ENCODE measurements at regions not wholly inside any gene's neighbourhood (a gene's known extent, or its start where the extent isn't known, plus 50 kb on each side); places are given as distances from the start of the nearest gene placed in this dataset.
A peak's percentile ranks its signal among the peaks of the same experiment; 100 is the strongest.
"Not testable (repeated sequence)": the region's sequence is repeated elsewhere in the genome, so short reads cannot be mapped to it uniquely, and the experiment has no call there.

- Histone ChIP-seq H3K4me3 (no peak overlapping the region), H3K4me1 (no peaks in the 10 kb centered on the region), H3K27ac (no peak overlapping the region), H3K36me3 (no peaks in the 10 kb centered on the region), H3K9me3 (replicated peaks) (no peaks in the 10 kb centered on the region), H3K27me3 (no peaks in the 10 kb centered on the region)
- no peak for DNase-seq
These were observed 1353.1 kb upstream of the ADGRL4 start for GRCh38 chr1:80359666-80360065.

- H3K27ac ChIP-seq: no peak overlapping the region
- no peak for DNase-seq
- H3K27me3 ChIP-seq: no peaks in the 10 kb centered on the region
- no peaks in the 10 kb centered on the region for H3K36me3 ChIP-seq
- no peaks in the 10 kb centered on the region for H3K4me1 ChIP-seq
- H3K9me3 ChIP-seq (replicated peaks): no peaks in the 10 kb centered on the region
- H3K4me3 ChIP-seq: no peak overlapping the region
These were observed 1342.7 kb upstream of the ADGRL4 start for GRCh38 chr1:80349218-80349617.

GRCh38 chr1:80341021-80341420 is 1334.5 kb upstream of the ADGRL4 start:
- DNase-seq: no peak
- Histone ChIP-seq H3K4me3 (no peak overlapping the region), H3K36me3 (no peaks in the 10 kb centered on the region), H3K27ac (no peak overlapping the region), H3K27me3 (no peaks in the 10 kb centered on the region), H3K9me3 (replicated peaks) (no peaks in the 10 kb centered on the region), H3K4me1 (no peaks in the 10 kb centered on the region)

GRCh38 chr1:80318108-80318507 is 1311.6 kb upstream of the ADGRL4 start:
- Histone ChIP-seq H3K27me3 (no peaks in the 10 kb centered on the region), H3K36me3 (no peaks in the 10 kb centered on the region), H3K4me3 (no peak overlapping the region), H3K4me1 (no peaks in the 10 kb centered on the region), H3K27ac (no peak overlapping the region), H3K9me3 (replicated peaks) (no peaks in the 10 kb centered on the region; the same call in 1 of the 2 replicates)
- DNase-seq: no peak

GRCh38 chr1:80310703-80311245 is 1304.2 kb upstream of the ADGRL4 start:
- Histone ChIP-seq H3K27ac (no peak overlapping the region), H3K4me1 (no peaks in the 10 kb centered on the region), H3K36me3 (no peaks in the 10 kb centered on the region), H3K4me3 (no peak overlapping the region), H3K27me3 (no peaks in the 10 kb centered on the region), H3K9me3 (replicated peaks) (no peaks in the 10 kb centered on the region)
- no peak for DNase-seq

GRCh38 chr1:80305466-80305865 is 1298.9 kb upstream of the ADGRL4 start:
- H3K4me1 ChIP-seq: no peaks in the 10 kb centered on the region
- no peaks in the 10 kb centered on the region for H3K36me3 ChIP-seq
- no peak overlapping the region for H3K4me3 ChIP-seq
- no peak overlapping the region for H3K27ac ChIP-seq
- no peaks in the 10 kb centered on the region for H3K27me3 ChIP-seq
- H3K9me3 ChIP-seq (replicated peaks): no peaks in the 10 kb centered on the region
- DNase-seq: no peak

- H3K4me3 ChIP-seq: no peak overlapping the region
- H3K4me1 ChIP-seq: no peaks in the 10 kb centered on the region
- no peak for DNase-seq
- H3K27ac ChIP-seq: no peak overlapping the region
- no peaks in the 10 kb centered on the region for H3K27me3 ChIP-seq
- no peaks in the 10 kb centered on the region for H3K36me3 ChIP-seq
- peaks cover 7% of the 10 kb centered on the region; the same call in 1 of the 2 replicates for H3K9me3 ChIP-seq (replicated peaks)
These were observed 1287.3 kb upstream of the ADGRL4 start for GRCh38 chr1:80293818-80294217.

- not testable (repeated sequence) for H3K36me3 ChIP-seq, H3K4me1 ChIP-seq, H3K27me3 ChIP-seq, H3K27ac ChIP-seq, H3K4me3 ChIP-seq
- peaks cover 14% of the 10 kb centered on the region; the same call in 1 of the 2 replicates for H3K9me3 ChIP-seq (replicated peaks)
- DNase-seq: peak in 1 of 2 experiments; percentile 6
These were observed 1282.2 kb upstream of the ADGRL4 start for GRCh38 chr1:80288750-80289149.

GRCh38 chr1:80282536-80282935 is 1276.0 kb upstream of the ADGRL4 start:
- Histone ChIP-seq H3K27me3 (no peaks in the 10 kb centered on the region), H3K4me1 (peaks cover 6% of the 10 kb centered on the region; the same call in 1 of the 2 replicates), H3K4me3 (no peak overlapping the region), H3K27ac (no peak overlapping the region), H3K36me3 (no peaks in the 10 kb centered on the region), H3K9me3 (replicated peaks) (no peaks in the 10 kb centered on the region)
- DNase-seq: no peak

GRCh38 chr1:80278936-80279335 is 1272.4 kb upstream of the ADGRL4 start:
- DNase-seq: peak; percentile 11 to 58
- Histone ChIP-seq H3K36me3 (no peaks in the 10 kb centered on the region), H3K27me3 (no peaks in the 10 kb centered on the region), H3K27ac (peak overlapping the region; percentile 25; the same call in 1 of the 2 replicates), H3K4me3 (no peak overlapping the region), H3K4me1 (peaks cover 6% of the 10 kb centered on the region; the same call in 1 of the 2 replicates), H3K9me3 (replicated peaks) (no peaks in the 10 kb centered on the region)

GRCh38 chr1:80274256-80274655 is 1267.7 kb upstream of the ADGRL4 start:
- Histone ChIP-seq H3K36me3 (no peaks in the 10 kb centered on the region), H3K4me1 (peaks cover 5% of the 10 kb centered on the region; the same call in 1 of the 2 replicates), H3K9me3 (replicated peaks) (no peaks in the 10 kb centered on the region), H3K27me3 (no peaks in the 10 kb centered on the region), H3K27ac (no peak overlapping the region), H3K4me3 (no peak overlapping the region)
- DNase-seq: no peak

- no peaks in the 10 kb centered on the region for H3K27me3 ChIP-seq
- H3K27ac ChIP-seq: no peak overlapping the region
- DNase-seq: no peak
- H3K4me1 ChIP-seq: no peaks in the 10 kb centered on the region
- no peaks in the 10 kb centered on the region for H3K9me3 ChIP-seq (replicated peaks)
- no peaks in the 10 kb centered on the region for H3K36me3 ChIP-seq
- no peak overlapping the region for H3K4me3 ChIP-seq
These were observed 1266.0 kb upstream of the ADGRL4 start for GRCh38 chr1:80272495-80272894.

GRCh38 chr1:80258659-80259058 is 1252.1 kb upstream of the ADGRL4 start:
- Histone ChIP-seq H3K4me3 (no peak overlapping the region), H3K36me3 (no peaks in the 10 kb centered on the region), H3K9me3 (replicated peaks) (0 out of 2 replicates have a peak, but pooled peaks cover 3% of the 10 kb centered on the region), H3K27me3 (no peaks in the 10 kb centered on the region), H3K4me1 (no peaks in the 10 kb centered on the region), H3K27ac (no peak overlapping the region)
- no peak for DNase-seq

GRCh38 chr1:80251591-80251990 is 1245.1 kb upstream of the ADGRL4 start:
- H3K9me3 ChIP-seq (replicated peaks): peaks cover 2% of the 10 kb centered on the region; the same call in 1 of the 2 replicates
- no peaks in the 10 kb centered on the region for H3K4me1 ChIP-seq
- H3K36me3 ChIP-seq: no peaks in the 10 kb centered on the region
- H3K4me3 ChIP-seq: no peak overlapping the region
- no peaks in the 10 kb centered on the region for H3K27me3 ChIP-seq
- no peak overlapping the region for H3K27ac ChIP-seq
- DNase-seq: no peak

- no peaks in the 10 kb centered on the region for H3K36me3 ChIP-seq
- H3K27ac ChIP-seq: no peak overlapping the region
- peaks cover 2% of the 10 kb centered on the region; the same call in 1 of the 2 replicates for H3K9me3 ChIP-seq (replicated peaks)
- no peaks in the 10 kb centered on the region for H3K27me3 ChIP-seq
- no peaks in the 10 kb centered on the region for H3K4me1 ChIP-seq
- no peak overlapping the region for H3K4me3 ChIP-seq
- DNase-seq: no peak
These were observed 1244.6 kb upstream of the ADGRL4 start for GRCh38 chr1:80251171-80251570.

- Histone ChIP-seq H3K27ac (no peak overlapping the region), H3K36me3 (no peaks in the 10 kb centered on the region), H3K9me3 (replicated peaks) (peaks cover 2% of the 10 kb centered on the region; the same call in 1 of the 2 replicates), H3K4me1 (peaks cover 2% of the 10 kb centered on the region; the same call in 1 of the 2 replicates), H3K27me3 (no peaks in the 10 kb centered on the region), H3K4me3 (no peak overlapping the region)
- no peak for DNase-seq
These were observed 1244.1 kb upstream of the ADGRL4 start for GRCh38 chr1:80250573-80251168.
